ENCODE measurements at regions not wholly inside any gene's neighbourhood (a gene's known extent, or its start where the extent isn't known, plus 50 kb on each side); places are given as distances from the start of the nearest gene placed in this dataset.
"Not testable (repeated sequence)": the region's sequence is repeated elsewhere in the genome, so short reads cannot be mapped to it uniquely, and the experiment has no call there.

- peak; percentile 25 to 89 for DNase-seq
Observed at GRCh38 chr6:85923013-85923430, 280.3 kb upstream of the SYNCRIP start.

GRCh38 chr6:85920782-85921181 lies 278.1 kb upstream of the SYNCRIP start:
- peak; percentile 83 to 90 for DNase-seq

- DNase-seq: no peak
Observed at GRCh38 chr6:85917522-85917921, 274.8 kb upstream of the SYNCRIP start.

- no peak for DNase-seq
Observed at GRCh38 chr6:85913001-85913400, 270.3 kb upstream of the SYNCRIP start.

- no peak for DNase-seq
Observed at GRCh38 chr6:85912582-85912981, 269.9 kb upstream of the SYNCRIP start.

GRCh38 chr6:85911067-85911466 lies 268.4 kb upstream of the SYNCRIP start:
- DNase-seq: peak in 1 of 2 experiments; percentile 8

GRCh38 chr6:85908120-85908519 lies 265.4 kb upstream of the SYNCRIP start:
- not testable (repeated sequence) for DNase-seq

- DNase-seq: no peak
Observed at GRCh38 chr6:85892346-85892745, 249.7 kb upstream of the SYNCRIP start.

- DNase-seq: no peak
Observed at GRCh38 chr6:85887461-85887860, 244.8 kb upstream of the SYNCRIP start.

GRCh38 chr6:85868685-85869084 lies 226.0 kb upstream of the SYNCRIP start:
- DNase-seq: no peak

GRCh38 chr6:85867595-85867994 lies 224.9 kb upstream of the SYNCRIP start:
- no peak for DNase-seq

- DNase-seq: no peak
Observed at GRCh38 chr6:85866758-85867401, 224.2 kb upstream of the SYNCRIP start.

- no peak for DNase-seq
Observed at GRCh38 chr6:85866370-85866730, 223.7 kb upstream of the SYNCRIP start.

GRCh38 chr6:85865420-85866369 lies 223.0 kb upstream of the SYNCRIP start:
- DNase-seq: no peak

- peak in 1 of 2 experiments; percentile 19 for DNase-seq
Observed at GRCh38 chr6:85864453-85865401, 222.0 kb upstream of the SYNCRIP start.

GRCh38 chr6:85856235-85856634 lies 213.5 kb upstream of the SYNCRIP start:
- DNase-seq: no peak

GRCh38 chr6:85838351-85839119 lies 195.8 kb upstream of the SYNCRIP start:
- DNase-seq: not testable (repeated sequence)

GRCh38 chr6:85828973-85829372 lies 186.3 kb upstream of the SYNCRIP start:
- no peak for DNase-seq

- no peak for DNase-seq
Observed at GRCh38 chr6:85826997-85827396, 184.3 kb upstream of the SYNCRIP start.

GRCh38 chr6:85824329-85824728 lies 181.6 kb upstream of the SYNCRIP start:
- DNase-seq: no peak

- DNase-seq: no peak
Observed at GRCh38 chr6:85810558-85810957, 167.9 kb upstream of the SYNCRIP start.

GRCh38 chr6:85803721-85804120 lies 161.0 kb upstream of the SYNCRIP start:
- no peak for DNase-seq

Measured in cerebellar nuclear complex (tissue), 1 donor.